IMR-90 (cell line): ENCODE measurements at regions not wholly inside any gene's neighbourhood (a gene's known extent, or its start where the extent isn't known, plus 50 kb on each side); places are given as distances from the start of the nearest gene placed in this dataset.
"Not testable (repeated sequence)": the region's sequence is repeated elsewhere in the genome, so short reads cannot be mapped to it uniquely, and the experiment has no call there.

ENCODE experiments used
- ATAC-seq: fragments of 200-7000 bp; cut with Tn5 transposase; 2 replicates; pipeline ENCODE4 v1.9.1; 2020; ENCODE audit warnings: low read depth, mild to moderate bottlenecking, moderate library complexity
- BruUV-seq: library from RNA; stranded (reverse); fragments of 400-500 nt; replicated peaks from 2 replicates; lab custom pipeline; 2021; lab: Mats Ljungman, UMichigan
- CTCF ChIA-PET: fragments of 300-600 bp; formaldehyde crosslinking; extraction: SDS; loops from one replicate; lab custom pipeline; 2021; ENCODE audit warnings: antibody characterized with exemption; lab: Yijun Ruan, JAX
- POLR2A ChIA-PET: fragments of 300-600 bp; sonication (Branson Sonifier 250); formaldehyde crosslinking; loops from one replicate; lab custom pipeline; 2022; ENCODE audit warnings: antibody characterized with exemption; ENCODE audit not compliant: unreplicated experiment; lab: Charles Lee
- DNase-seq: peaks from one replicate; pipeline ENCODE4 v3.0.0; 2013
- H2AFZ ChIP-seq: replicated peaks from 2 replicates; pipeline ENCODE3; 2013; ENCODE audit warnings: low read length, mild to moderate bottlenecking; ENCODE audit not compliant: poor library complexity
- H2AK5ac ChIP-seq: 2 replicates; pipeline ENCODE4 v1.6.1; 2013; ENCODE audit warnings: low read depth, low read length, inconsistent platforms
- H2AK9ac ChIP-seq: replicated peaks from 2 replicates; pipeline ENCODE3; 2013; ENCODE audit warnings: mild to moderate bottlenecking, low read depth, low read length, moderate library complexity; ENCODE audit not compliant: poor library complexity
- H2BK120ac ChIP-seq: 2 replicates; pipeline ENCODE4 v1.6.1; 2013; ENCODE audit warnings: low read depth, low read length, inconsistent platforms
- H2BK15ac ChIP-seq: 3 replicates; pipeline ENCODE4 v1.6.1; 2013; ENCODE audit warnings: low read depth, low read length, inconsistent platforms
- H2BK20ac ChIP-seq: 2 replicates; pipeline ENCODE4 v1.6.1; 2013; ENCODE audit warnings: low read depth, mild to moderate bottlenecking, inconsistent platforms, low read length, moderate library complexity
- H2BK5ac ChIP-seq: 2 replicates; pipeline ENCODE4 v1.6.1; 2013; ENCODE audit warnings: mild to moderate bottlenecking, low read depth, low read length, inconsistent platforms; ENCODE audit not compliant: poor library complexity, severe bottlenecking
- H3K14ac ChIP-seq: replicated peaks from 2 replicates; pipeline ENCODE4 v1.6.1; 2013; ENCODE audit warnings: low read depth, low read length, inconsistent platforms
- H3K18ac ChIP-seq: 2 replicates; pipeline ENCODE4 v1.6.1; 2013; ENCODE audit warnings: low read depth, low read length, control low read depth
- H3K23ac ChIP-seq: 2 replicates; pipeline ENCODE4 v1.6.1; 2013; ENCODE audit warnings: low read depth, low read length, inconsistent platforms
- H3K27ac ChIP-seq: 2 replicates; pipeline ENCODE4 v1.5.1; 2013; ENCODE audit warnings: mild to moderate bottlenecking, control low read depth, low read length; ENCODE audit not compliant: insufficient read depth
- H3K27me3 ChIP-seq: 2 replicates; pipeline ENCODE4 v1.6.1; 2013; ENCODE audit warnings: low read length; ENCODE audit not compliant: control insufficient read depth, insufficient read depth
- H3K36me3 ChIP-seq: 2 replicates; pipeline ENCODE4 v1.6.1; 2013; ENCODE audit warnings: low read length, mixed read lengths; ENCODE audit not compliant: control insufficient read depth, insufficient read depth
- H3K4ac ChIP-seq: 2 replicates; pipeline ENCODE4 v1.6.1; 2013; ENCODE audit warnings: low read depth, low read length, inconsistent platforms
- H3K4me1 ChIP-seq: 2 replicates; pipeline ENCODE4 v1.6.1; 2013; ENCODE audit warnings: low read length, mixed read lengths; ENCODE audit not compliant: control insufficient read depth, insufficient read depth
- H3K4me2 ChIP-seq: 2 replicates; pipeline ENCODE4 v1.6.1; 2013; ENCODE audit warnings: low read depth, mild to moderate bottlenecking, control low read depth, low read length, moderate library complexity
- H3K4me3 ChIP-seq: 2 replicates; pipeline ENCODE4 v1.5.1; 2013; ENCODE audit warnings: low read depth, mild to moderate bottlenecking, control low read depth, low read length, moderate library complexity; ENCODE audit not compliant: insufficient read depth
- H3K56ac ChIP-seq: 2 replicates; pipeline ENCODE4 v1.6.1; 2013; ENCODE audit warnings: low read length, inconsistent platforms; ENCODE audit not compliant: insufficient read depth; ENCODE audit errors: extremely low read depth
- H3K79me1 ChIP-seq, 2 experiments: 2 replicates each; pipeline ENCODE4 v1.6.1; 2013; ENCODE audit warnings: low read length in 2 of 2, inconsistent platforms in 1 of 2, low read depth in 1 of 2
- H3K9ac ChIP-seq: 2 replicates; pipeline ENCODE4 v1.6.1; 2013; ENCODE audit warnings: low read depth, low read length, control low read depth
- H3K9me1 ChIP-seq: 2 replicates; pipeline ENCODE4 v1.6.1; 2013; ENCODE audit warnings: low read length, inconsistent platforms; ENCODE audit not compliant: insufficient read depth
- H3K9me3 ChIP-seq: 2 replicates; pipeline ENCODE4 v1.6.1; 2013; ENCODE audit warnings: low read length; ENCODE audit not compliant: control insufficient read depth, insufficient read depth
- H4K20me1 ChIP-seq: 2 replicates; pipeline ENCODE4 v1.6.1; 2013; ENCODE audit warnings: low read length, inconsistent platforms; ENCODE audit not compliant: insufficient read depth
- H4K5ac ChIP-seq: 2 replicates; pipeline ENCODE4 v1.6.1; 2013; ENCODE audit warnings: mild to moderate bottlenecking, low read depth, low read length, control low read depth
- H4K8ac ChIP-seq, 2 experiments: 2 replicates each; pipeline ENCODE4 v1.6.1; 2013; ENCODE audit warnings: low read depth in 2 of 2, low read length in 2 of 2, control low read depth in 1 of 2, inconsistent platforms in 1 of 2
- H4K91ac ChIP-seq: 2 replicates; pipeline ENCODE4 v1.6.1; 2013; ENCODE audit warnings: low read depth, low read length, inconsistent platforms; ENCODE audit not compliant: insufficient read depth
- WGBS, 2 experiments: methylation state at CpG; one replicate each; pipeline versions ENCODE4 v1.1.5 to v1.1.7; 2013; ENCODE audit warnings: missing lambda C conversion rate in 2 of 2; ENCODE audit not compliant: insufficient read length in 1 of 2; ENCODE audit errors: extremely low coverage in 2 of 2; 5-methylcytosine and 5-hydroxymethylcytosine counted together
- dilution Hi-C: fragments of 300-500 bp; cut with HindIII; formaldehyde crosslinking; loops from one replicate; pipeline ENCODE4 v1.14.3; 2018; ENCODE audit warnings: low sequenced_read_pairs; ENCODE audit not compliant: unreplicated experiment
- in situ Hi-C: fragments of 300-500 bp; cut with MboI; formaldehyde crosslinking; loops from 3 replicates; pipeline ENCODE4 v1.14.3; 2019; ENCODE audit warnings: low sequenced_read_pairs, inconsistent platforms, mixed read lengths
- intact Hi-C: fragments of 100-400 bp; cut with micrococcal nuclease; formaldehyde crosslinking; loops from 2 replicates; pipeline ENCODE4 v1.10.0; 2022

DNA sequence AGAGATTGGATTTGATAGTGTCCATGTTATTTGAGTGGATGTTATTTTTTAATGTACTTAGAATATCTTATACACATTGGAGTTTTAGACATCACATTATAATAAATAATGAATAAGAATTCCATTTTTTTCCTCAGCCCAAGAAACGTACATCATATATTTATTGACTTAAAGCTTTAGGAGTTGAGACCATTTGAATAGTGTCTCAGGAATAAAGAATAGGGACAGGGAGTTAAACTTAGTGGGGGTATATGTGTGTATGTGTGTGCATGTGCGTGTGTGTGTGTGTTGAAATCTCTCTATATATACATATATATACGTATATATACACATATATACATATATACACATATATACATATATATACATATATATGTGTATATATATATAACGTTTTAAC is 542.9 kb upstream of the CHD1 start:
- ATAC-seq, H4K91ac ChIP-seq, H3K4me3 ChIP-seq, H3K27ac ChIP-seq, H2AK5ac ChIP-seq, H2AK9ac ChIP-seq, H2AFZ ChIP-seq, H3K18ac ChIP-seq, H4K20me1 ChIP-seq, H3K9me3 ChIP-seq, DNase-seq, intact Hi-C loops, H3K4me1 ChIP-seq, H3K14ac ChIP-seq, H3K9ac ChIP-seq, H3K79me1 ChIP-seq, H3K36me3 ChIP-seq, H3K23ac ChIP-seq, dilution Hi-C loops, CTCF ChIA-PET, in situ Hi-C loops, POLR2A ChIA-PET, H4K8ac ChIP-seq, H3K27me3 ChIP-seq, H2BK20ac ChIP-seq, BruUV-seq, H3K4me2 ChIP-seq, H3K56ac ChIP-seq, H4K5ac ChIP-seq, H2BK5ac ChIP-seq, H2BK120ac ChIP-seq, H3K4ac ChIP-seq, H3K9me1 ChIP-seq, H2BK15ac ChIP-seq: not testable (repeated sequence)
- no CpG with 5 or more reads among the region's 4 CpGs for WGBS, 2 experiments

DNA sequence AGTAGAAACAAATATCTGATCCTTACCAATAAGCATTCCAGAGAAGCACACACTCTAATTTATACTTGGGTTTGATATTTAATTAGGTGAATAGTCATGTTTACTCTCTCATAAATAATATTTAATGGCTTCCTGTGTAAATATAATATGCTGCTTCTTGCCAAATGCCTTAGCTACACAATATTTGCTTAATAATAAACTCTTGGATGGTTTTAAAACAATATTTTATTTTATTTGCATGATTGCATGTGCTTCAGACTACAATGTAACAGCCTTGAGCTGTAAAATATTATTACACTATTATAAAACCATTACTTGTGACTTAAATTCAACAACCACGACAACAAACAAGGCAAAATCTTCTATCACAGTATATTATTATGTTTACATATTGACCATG is 542.4 kb upstream of the CHD1 start:
- H4K91ac ChIP-seq, H3K56ac ChIP-seq, H3K4me2 ChIP-seq, BruUV-seq, H3K27me3 ChIP-seq, H2AK5ac ChIP-seq, ATAC-seq, H4K8ac ChIP-seq, H3K9me3 ChIP-seq, H2BK5ac ChIP-seq, POLR2A ChIA-PET, CTCF ChIA-PET, DNase-seq, H2BK20ac ChIP-seq, H3K4me1 ChIP-seq, H3K4ac ChIP-seq, H4K20me1 ChIP-seq, H3K9ac ChIP-seq, in situ Hi-C loops, intact Hi-C loops, H4K5ac ChIP-seq, H2BK15ac ChIP-seq, H3K18ac ChIP-seq, H3K79me1 ChIP-seq, dilution Hi-C loops, H3K9me1 ChIP-seq, H2BK120ac ChIP-seq, H3K36me3 ChIP-seq, H2AFZ ChIP-seq, H3K14ac ChIP-seq, H3K27ac ChIP-seq, H2AK9ac ChIP-seq, H3K4me3 ChIP-seq, H3K23ac ChIP-seq: not testable (repeated sequence)
- no CpG with 5 or more reads among the region's 1 CpG for WGBS, 2 experiments
